ENCODE measurements at regions not wholly inside any gene's neighbourhood (a gene's known extent, or its start where the extent isn't known, plus 50 kb on each side); places are given as distances from the start of the nearest gene placed in this dataset.

GRCh38 chr10:33556103-33556502 lies 221.6 kb upstream of the NRP1 start:
- Histone ChIP-seq H3K27me3 (ENCODE audit: insufficient read depth, low read length) (no peaks in the 10 kb centered on the region), H3K9me3 (ENCODE audit: low read length) (peaks cover 3% of the 10 kb centered on the region), H3K4me1 (ENCODE audit: insufficient read depth, low read length) (peaks cover 21% of the 10 kb centered on the region), H2AFZ (ENCODE audit: low read depth, low read length) (no peak overlapping the region), H3K36me3 (ENCODE audit: insufficient read depth, low read length) (no peaks in the 10 kb centered on the region), H3K4me3 (ENCODE audit: low read length) (no peak overlapping the region)

GRCh38 chr10:33553748-33554571 lies 219.5 kb upstream of the NRP1 start:
- H3K9me3 ChIP-seq (ENCODE audit: low read length): peaks cover under 1% of the 10 kb centered on the region
- no peak overlapping the region for H2AFZ ChIP-seq (ENCODE audit: low read depth, low read length)
- H3K4me3 ChIP-seq (ENCODE audit: low read length): no peak overlapping the region
- peaks cover 21% of the 10 kb centered on the region for H3K4me1 ChIP-seq (ENCODE audit: insufficient read depth, low read length)
- H3K36me3 ChIP-seq (ENCODE audit: insufficient read depth, low read length): no peaks in the 10 kb centered on the region
- H3K27me3 ChIP-seq (ENCODE audit: insufficient read depth, low read length): no peaks in the 10 kb centered on the region

GRCh38 chr10:33552290-33552689 lies 217.8 kb upstream of the NRP1 start:
- H3K4me1 ChIP-seq (ENCODE audit: insufficient read depth, low read length): peaks cover 21% of the 10 kb centered on the region
- no peaks in the 10 kb centered on the region for H3K36me3 ChIP-seq (ENCODE audit: insufficient read depth, low read length)
- no peak overlapping the region for H3K4me3 ChIP-seq (ENCODE audit: low read length)

GRCh38 chr10:33550811-33551210 lies 216.3 kb upstream of the NRP1 start:
- H3K27me3 ChIP-seq (ENCODE audit: insufficient read depth, low read length): no peaks in the 10 kb centered on the region
- no peak overlapping the region for H3K4me3 ChIP-seq (ENCODE audit: low read length)
- H3K36me3 ChIP-seq (ENCODE audit: insufficient read depth, low read length): no peaks in the 10 kb centered on the region
- H2AFZ ChIP-seq (ENCODE audit: low read depth, low read length): no peak overlapping the region
- peaks cover 15% of the 10 kb centered on the region for H3K4me1 ChIP-seq (ENCODE audit: insufficient read depth, low read length)
- H3K9me3 ChIP-seq (ENCODE audit: low read length): no peaks in the 10 kb centered on the region

More at GRCh38 chr10:33552290-33552689, 217.8 kb upstream of the NRP1 start:
- no peaks in the 10 kb centered on the region for H3K9me3 ChIP-seq (ENCODE audit: low read length)
- no peaks in the 10 kb centered on the region for H3K27me3 ChIP-seq (ENCODE audit: insufficient read depth, low read length)
- no peak overlapping the region for H2AFZ ChIP-seq (ENCODE audit: low read depth, low read length)

- Histone ChIP-seq H3K36me3 (ENCODE audit: insufficient read depth, low read length) (no peaks in the 10 kb centered on the region), H3K4me3 (ENCODE audit: low read length) (no peak overlapping the region), H3K27me3 (ENCODE audit: insufficient read depth, low read length) (no peaks in the 10 kb centered on the region), H2AFZ (ENCODE audit: low read depth, low read length) (no peak overlapping the region), H3K4me1 (ENCODE audit: insufficient read depth, low read length) (peaks cover under 1% of the 10 kb centered on the region), H3K9me3 (ENCODE audit: low read length) (no peaks in the 10 kb centered on the region)
These were observed 213.5 kb upstream of the NRP1 start for GRCh38 chr10:33547976-33548375.

GRCh38 chr10:33546031-33546430 lies 211.6 kb upstream of the NRP1 start:
- Histone ChIP-seq H2AFZ (ENCODE audit: low read depth, low read length) (no peak overlapping the region), H3K27me3 (ENCODE audit: insufficient read depth, low read length) (no peaks in the 10 kb centered on the region), H3K4me3 (ENCODE audit: low read length) (no peak overlapping the region), H3K4me1 (ENCODE audit: insufficient read depth, low read length) (no peaks in the 10 kb centered on the region), H3K9me3 (ENCODE audit: low read length) (peaks cover 3% of the 10 kb centered on the region), H3K36me3 (ENCODE audit: insufficient read depth, low read length) (no peaks in the 10 kb centered on the region)

- no peaks in the 10 kb centered on the region for H3K4me1 ChIP-seq (ENCODE audit: insufficient read depth, low read length)
- no peaks in the 10 kb centered on the region for H3K36me3 ChIP-seq (ENCODE audit: insufficient read depth, low read length)
- H2AFZ ChIP-seq (ENCODE audit: low read depth, low read length): no peak overlapping the region
- peaks cover 3% of the 10 kb centered on the region for H3K9me3 ChIP-seq (ENCODE audit: low read length)
- H3K4me3 ChIP-seq (ENCODE audit: low read length): no peak overlapping the region
- H3K27me3 ChIP-seq (ENCODE audit: insufficient read depth, low read length): no peaks in the 10 kb centered on the region
These were observed 208.5 kb upstream of the NRP1 start for GRCh38 chr10:33542752-33543505.

GRCh38 chr10:33539116-33539515 lies 204.6 kb upstream of the NRP1 start:
- no peaks in the 10 kb centered on the region for H3K36me3 ChIP-seq (ENCODE audit: insufficient read depth, low read length)
- peaks cover 3% of the 10 kb centered on the region for H3K9me3 ChIP-seq (ENCODE audit: low read length)
- no peaks in the 10 kb centered on the region for H3K27me3 ChIP-seq (ENCODE audit: insufficient read depth, low read length)
- H3K4me3 ChIP-seq (ENCODE audit: low read length): no peak overlapping the region
- no peaks in the 10 kb centered on the region for H3K4me1 ChIP-seq (ENCODE audit: insufficient read depth, low read length)
- H2AFZ ChIP-seq (ENCODE audit: low read depth, low read length): no peak overlapping the region

GRCh38 chr10:33537066-33537465 lies 202.6 kb upstream of the NRP1 start:
- Histone ChIP-seq H3K36me3 (ENCODE audit: insufficient read depth, low read length) (no peaks in the 10 kb centered on the region), H3K4me1 (ENCODE audit: insufficient read depth, low read length) (no peaks in the 10 kb centered on the region), H3K27me3 (ENCODE audit: insufficient read depth, low read length) (no peaks in the 10 kb centered on the region), H2AFZ (ENCODE audit: low read depth, low read length) (no peak overlapping the region), H3K4me3 (ENCODE audit: low read length) (no peak overlapping the region), H3K9me3 (ENCODE audit: low read length) (peaks cover under 1% of the 10 kb centered on the region)

- Histone ChIP-seq H3K4me3 (ENCODE audit: low read length) (no peak overlapping the region), H3K36me3 (ENCODE audit: insufficient read depth, low read length) (no peaks in the 10 kb centered on the region), H3K27me3 (ENCODE audit: insufficient read depth, low read length) (no peaks in the 10 kb centered on the region), H2AFZ (ENCODE audit: low read depth, low read length) (no peak overlapping the region), H3K4me1 (ENCODE audit: insufficient read depth, low read length) (no peaks in the 10 kb centered on the region), H3K9me3 (ENCODE audit: low read length) (no peaks in the 10 kb centered on the region)
These were observed 202.0 kb upstream of the NRP1 start for GRCh38 chr10:33536508-33536907.

- no peaks in the 10 kb centered on the region for H3K4me1 ChIP-seq (ENCODE audit: insufficient read depth, low read length)
- no peaks in the 10 kb centered on the region for H3K36me3 ChIP-seq (ENCODE audit: insufficient read depth, low read length)
- H3K27me3 ChIP-seq (ENCODE audit: insufficient read depth, low read length): no peaks in the 10 kb centered on the region
These were observed 201.4 kb upstream of the NRP1 start for GRCh38 chr10:33535866-33536265.

GRCh38 chr10:33534416-33534815 lies 199.9 kb upstream of the NRP1 start:
- no peaks in the 10 kb centered on the region for H3K4me1 ChIP-seq (ENCODE audit: insufficient read depth, low read length)
- no peak overlapping the region for H3K4me3 ChIP-seq (ENCODE audit: low read length)
- no peak overlapping the region for H2AFZ ChIP-seq (ENCODE audit: low read depth, low read length)
- H3K36me3 ChIP-seq (ENCODE audit: insufficient read depth, low read length): no peaks in the 10 kb centered on the region
- H3K9me3 ChIP-seq (ENCODE audit: low read length): peaks cover 2% of the 10 kb centered on the region
- H3K27me3 ChIP-seq (ENCODE audit: insufficient read depth, low read length): no peaks in the 10 kb centered on the region

More at GRCh38 chr10:33535866-33536265, 201.4 kb upstream of the NRP1 start:
- no peak overlapping the region for H2AFZ ChIP-seq (ENCODE audit: low read depth, low read length)
- H3K4me3 ChIP-seq (ENCODE audit: low read length): no peak overlapping the region
- H3K9me3 ChIP-seq (ENCODE audit: low read length): no peaks in the 10 kb centered on the region

GRCh38 chr10:33533612-33534011 lies 199.1 kb upstream of the NRP1 start:
- no peak overlapping the region for H3K4me3 ChIP-seq (ENCODE audit: low read length)
- peaks cover 2% of the 10 kb centered on the region for H3K9me3 ChIP-seq (ENCODE audit: low read length)
- H3K36me3 ChIP-seq (ENCODE audit: insufficient read depth, low read length): no peaks in the 10 kb centered on the region
- no peak overlapping the region for H2AFZ ChIP-seq (ENCODE audit: low read depth, low read length)
- H3K4me1 ChIP-seq (ENCODE audit: insufficient read depth, low read length): no peaks in the 10 kb centered on the region
- no peaks in the 10 kb centered on the region for H3K27me3 ChIP-seq (ENCODE audit: insufficient read depth, low read length)

Data from neuron (in vitro differentiated cells).